Spleen (tissue), 7 donors: ENCODE measurements at regions not wholly inside any gene's neighbourhood (a gene's known extent, or its start where the extent isn't known, plus 50 kb on each side); places are given as distances from the start of the nearest gene placed in this dataset.

Experiments used
- POLR2A ChIP-seq, 3 donors: fragments of 450-650 bp; IDR thresholded peaks; one replicate each; pipeline ENCODE4 v1.5.1; 2017; ENCODE audit warnings: antibody characterized with exemption in 3 of 3, mild to moderate bottlenecking in 1 of 3
- TF ChIP-seq, protein P1 (sequence below), 11 experiments: fragments of 200-600 bp in 7 of 11; fragments of 450-650 bp in 4 of 11; sonication (generic) in 4 of 11; IDR thresholded peaks in 8 of 11; conservative IDR thresholded peaks in 3 of 11; 1 replicate in 7 of 11; 2 replicates in 4 of 11; pipeline versions ENCODE4 v1.4.0 to v1.8.0; 2016 to 2021; ENCODE audit warnings: antibody characterized with exemption in 11 of 11, inconsistent platforms in 4 of 11, mild to moderate bottlenecking in 1 of 11
- donor health status: DM: no; HTN: no; CAD: no; lungs with moderate emphysema.
- donor health status: DM: no; HTN: no; CAD: no.
- donor health status: DM: no; HTN: no; CAD: no.

DNA sequence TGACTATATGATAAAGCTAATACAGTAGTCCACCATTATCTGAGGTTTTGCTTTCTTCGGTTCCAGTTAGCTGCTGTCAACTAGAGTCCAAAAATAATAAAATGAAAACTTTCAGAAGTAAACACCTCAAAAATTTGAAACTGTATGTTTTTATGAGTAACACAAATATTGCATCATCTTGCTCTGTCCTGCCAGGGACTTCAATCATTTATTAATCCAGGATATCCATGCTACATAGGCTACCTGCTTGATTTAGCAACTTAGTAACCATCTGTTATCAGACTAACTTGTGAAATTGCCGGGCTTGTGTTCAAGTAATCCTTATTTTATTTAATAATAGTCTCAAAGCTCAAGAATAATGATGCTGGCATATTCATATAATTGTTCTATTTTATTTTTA, 1537.8 kb upstream of the PABPC4L start:
- TF ChIP-seq, protein P1, sequence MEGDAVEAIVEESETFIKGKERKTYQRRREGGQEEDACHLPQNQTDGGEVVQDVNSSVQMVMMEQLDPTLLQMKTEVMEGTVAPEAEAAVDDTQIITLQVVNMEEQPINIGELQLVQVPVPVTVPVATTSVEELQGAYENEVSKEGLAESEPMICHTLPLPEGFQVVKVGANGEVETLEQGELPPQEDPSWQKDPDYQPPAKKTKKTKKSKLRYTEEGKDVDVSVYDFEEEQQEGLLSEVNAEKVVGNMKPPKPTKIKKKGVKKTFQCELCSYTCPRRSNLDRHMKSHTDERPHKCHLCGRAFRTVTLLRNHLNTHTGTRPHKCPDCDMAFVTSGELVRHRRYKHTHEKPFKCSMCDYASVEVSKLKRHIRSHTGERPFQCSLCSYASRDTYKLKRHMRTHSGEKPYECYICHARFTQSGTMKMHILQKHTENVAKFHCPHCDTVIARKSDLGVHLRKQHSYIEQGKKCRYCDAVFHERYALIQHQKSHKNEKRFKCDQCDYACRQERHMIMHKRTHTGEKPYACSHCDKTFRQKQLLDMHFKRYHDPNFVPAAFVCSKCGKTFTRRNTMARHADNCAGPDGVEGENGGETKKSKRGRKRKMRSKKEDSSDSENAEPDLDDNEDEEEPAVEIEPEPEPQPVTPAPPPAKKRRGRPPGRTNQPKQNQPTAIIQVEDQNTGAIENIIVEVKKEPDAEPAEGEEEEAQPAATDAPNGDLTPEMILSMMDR (IDR thresholded peaks at IDR 0.05 in 8 of 11, conservative IDR thresholded peaks at IDR 0.05 in 3 of 11) = no peak
- TF ChIP-seq POLR2A (IDR thresholded peaks at IDR 0.05) = no peak
